GM21515 (cell line): ENCODE measurements at regions not wholly inside any gene's neighbourhood (a gene's known extent, or its start where the extent isn't known, plus 50 kb on each side); places are given as distances from the start of the nearest gene placed in this dataset.
"Not testable (repeated sequence)": the region's sequence is repeated elsewhere in the genome, so short reads cannot be mapped to it uniquely, and the experiment has no call there.

Source experiments
- ATAC-seq: cut with Tn5 transposase; IDR thresholded peaks from one replicate; pipeline ENCODE4 v1.9.1; 2021; ENCODE audit not compliant: unreplicated experiment

DNA sequence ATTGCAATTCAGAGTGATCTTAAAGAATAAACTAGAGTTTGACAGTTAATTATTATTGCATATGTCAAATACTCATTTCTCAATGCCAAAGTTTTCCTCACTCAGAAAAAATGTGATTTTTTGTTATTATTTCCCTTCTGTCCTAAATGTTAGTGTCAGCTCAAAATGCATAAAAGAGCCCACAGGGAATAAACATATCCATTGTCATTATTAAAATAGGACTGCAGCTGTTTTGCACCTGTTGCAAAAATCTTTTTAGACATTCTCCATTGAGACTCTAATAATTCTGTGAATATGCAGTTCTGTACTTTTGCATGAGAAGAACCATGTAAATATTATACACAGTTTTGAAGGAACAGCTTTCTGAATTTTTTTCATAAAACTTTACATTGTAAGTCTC lies 540.0 kb upstream of the SLC39A10 start:
- ATAC-seq = no peak

DNA sequence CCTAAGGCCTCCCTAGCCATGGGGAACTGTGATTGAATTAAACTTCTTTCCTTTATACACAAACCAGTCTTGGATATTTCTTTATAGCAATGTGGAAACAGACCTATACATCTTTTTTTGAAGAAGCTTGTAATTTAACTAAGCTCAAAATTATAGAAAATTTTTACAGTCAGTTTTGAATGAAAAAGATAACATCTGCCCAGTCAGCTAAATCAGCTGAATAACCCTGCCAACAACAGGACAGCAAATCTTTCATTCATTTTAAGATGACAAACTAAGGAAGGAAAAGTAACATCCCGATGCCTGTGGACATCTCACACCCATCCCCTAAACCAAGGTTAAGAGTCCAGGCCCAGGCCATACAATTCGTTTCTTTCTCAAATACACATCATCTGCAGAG lies 541.3 kb upstream of the SLC39A10 start:
- no peak for ATAC-seq

DNA sequence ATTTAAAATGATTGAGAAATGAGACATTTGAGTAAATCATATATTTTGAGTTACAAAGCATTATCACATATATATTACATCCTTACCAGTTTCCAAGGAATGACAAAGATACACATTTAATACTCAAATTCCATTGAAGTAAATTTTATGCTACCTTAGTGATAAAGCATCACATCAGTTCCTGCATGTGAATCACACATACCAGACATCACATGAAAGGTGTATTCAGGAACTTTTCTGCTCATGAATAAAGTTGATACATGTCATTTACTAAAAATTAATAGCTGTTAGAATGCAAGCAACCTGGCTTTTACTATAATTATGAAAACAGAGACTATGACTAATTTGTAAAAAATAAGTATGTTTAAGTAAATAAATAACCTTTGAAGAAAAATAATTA lies 548.8 kb upstream of the SLC39A10 start:
- no peak for ATAC-seq

DNA sequence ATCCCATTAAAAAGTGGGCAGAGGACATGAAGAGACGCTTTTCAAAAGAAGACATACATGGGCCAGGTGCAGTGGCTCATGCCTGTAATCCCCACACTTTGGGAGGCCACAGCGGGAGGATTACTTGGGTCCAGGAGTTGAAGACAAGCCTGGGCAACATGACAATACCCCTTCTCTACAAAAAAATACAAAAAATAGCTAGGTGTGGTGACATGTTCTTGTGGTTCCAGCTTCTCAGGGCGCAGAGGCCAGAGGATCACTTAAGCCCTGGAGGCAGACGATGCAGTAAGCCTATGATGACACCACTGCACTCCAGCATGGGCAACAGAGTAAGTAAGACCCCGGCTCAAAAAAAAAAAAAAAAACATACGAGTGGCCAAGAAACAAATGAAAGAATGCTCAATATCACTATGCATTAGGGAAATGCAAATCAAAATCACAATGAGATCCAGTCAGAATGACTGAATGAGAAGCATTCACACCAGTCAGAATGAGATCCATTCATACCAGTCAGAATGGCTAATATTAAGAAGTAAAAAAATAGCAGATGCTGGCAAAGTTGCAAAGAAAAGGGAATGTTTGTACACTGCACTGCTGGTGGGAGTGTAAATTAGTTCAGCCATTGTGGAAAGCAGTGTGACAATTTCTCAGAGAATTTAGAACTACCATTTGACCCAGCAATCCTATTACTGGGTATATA lies 550.2 kb upstream of the SLC39A10 start:
- no peak for ATAC-seq

DNA sequence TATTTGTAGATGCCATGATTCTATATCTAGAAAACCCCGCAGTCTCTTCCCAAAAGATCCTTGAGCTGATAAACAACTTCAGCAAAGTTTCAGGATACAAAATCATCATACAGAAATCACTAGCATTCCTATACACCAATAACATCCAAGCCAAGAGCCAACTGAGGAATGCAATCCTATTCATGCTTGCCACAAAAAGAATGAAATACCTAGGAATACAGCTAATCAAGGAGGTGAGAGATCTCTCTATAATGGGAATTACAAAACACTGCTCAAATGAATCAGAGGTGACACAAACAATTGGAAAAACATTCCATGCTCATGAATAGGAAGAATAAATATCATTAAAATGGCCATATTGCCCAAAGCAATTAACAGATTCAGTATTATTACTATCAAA lies 551.4 kb upstream of the SLC39A10 start:
- no peak for ATAC-seq

DNA sequence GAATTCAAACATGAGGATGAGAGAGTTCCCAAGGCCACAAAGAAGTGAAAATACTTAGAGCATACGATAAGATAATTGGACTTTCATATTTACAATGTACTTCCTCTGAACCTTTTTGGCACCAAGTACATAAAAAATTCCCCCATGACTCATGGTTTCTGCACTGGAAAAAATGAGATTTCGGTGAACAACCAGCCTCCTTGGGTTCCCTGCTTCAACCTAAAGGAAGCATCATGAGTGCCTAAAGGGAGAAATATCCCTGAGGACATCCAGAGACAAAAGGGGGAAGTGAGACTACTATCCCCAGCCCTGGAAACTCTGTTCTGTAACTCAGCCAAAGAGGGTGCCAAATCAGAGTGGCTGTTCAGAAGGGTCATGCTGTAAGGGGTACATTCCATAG lies 562.7 kb upstream of the SLC39A10 start:
- no peak for ATAC-seq

DNA sequence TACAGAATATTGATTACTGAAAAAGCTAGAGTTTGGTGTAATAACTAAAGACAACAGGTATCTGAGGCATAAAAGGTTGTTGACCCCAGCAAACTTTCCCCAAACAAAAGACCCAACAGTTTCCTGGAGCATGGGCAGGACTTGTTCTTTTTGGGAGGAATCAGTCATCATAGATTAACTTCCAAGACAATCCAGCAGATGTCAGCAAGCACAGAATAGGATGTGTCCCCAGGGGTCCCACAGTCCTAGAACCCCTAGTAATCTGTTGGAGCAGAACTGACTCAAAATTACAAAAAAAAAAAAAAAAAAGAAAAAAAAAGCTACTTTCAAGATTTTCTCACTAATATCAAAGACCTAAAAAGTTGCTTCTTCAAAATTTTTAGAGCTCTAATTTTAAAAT lies 564.7 kb upstream of the SLC39A10 start:
- ATAC-seq = no peak

DNA sequence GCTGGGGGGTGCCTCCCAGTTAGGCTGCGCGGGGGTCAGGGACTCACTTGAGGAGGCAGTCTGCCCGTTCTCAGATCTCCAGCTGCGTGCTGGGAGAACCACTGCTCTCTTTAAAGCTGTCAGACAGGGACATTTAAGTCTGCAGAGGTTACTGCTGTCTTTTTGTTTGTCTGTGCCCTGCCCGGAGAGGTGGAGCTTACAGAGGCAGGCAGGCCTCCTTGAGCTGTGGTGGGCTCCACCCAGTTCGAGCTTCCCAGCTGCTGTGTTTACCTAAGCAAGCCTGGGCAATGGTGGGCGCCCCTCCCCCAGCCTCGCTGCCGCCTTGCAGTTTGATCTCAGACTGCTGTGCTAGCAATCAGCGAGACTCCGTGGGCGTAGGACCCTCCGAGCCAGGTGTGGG lies 584.2 kb upstream of the SLC39A10 start:
- ATAC-seq = not testable (repeated sequence)

DNA sequence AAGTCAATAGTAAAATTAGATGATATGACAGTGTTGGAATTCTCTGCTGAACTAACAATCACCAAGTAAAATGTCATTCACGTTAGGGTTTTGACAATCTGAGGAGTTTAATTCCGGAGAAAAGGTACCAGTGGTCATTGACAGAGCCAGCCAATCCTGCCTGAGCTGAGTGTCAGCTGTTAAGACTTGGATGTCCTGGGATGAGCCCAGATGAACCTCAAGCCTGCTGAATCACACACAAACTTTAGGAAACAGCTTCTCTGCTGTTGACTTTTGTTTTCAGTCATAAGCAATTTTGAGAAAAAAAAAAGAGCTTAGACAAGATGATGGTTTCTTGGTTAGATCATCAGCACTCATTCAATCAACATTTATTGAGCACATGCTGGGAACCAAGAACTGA lies 600.0 kb upstream of the SLC39A10 start:
- no peak for ATAC-seq

DNA sequence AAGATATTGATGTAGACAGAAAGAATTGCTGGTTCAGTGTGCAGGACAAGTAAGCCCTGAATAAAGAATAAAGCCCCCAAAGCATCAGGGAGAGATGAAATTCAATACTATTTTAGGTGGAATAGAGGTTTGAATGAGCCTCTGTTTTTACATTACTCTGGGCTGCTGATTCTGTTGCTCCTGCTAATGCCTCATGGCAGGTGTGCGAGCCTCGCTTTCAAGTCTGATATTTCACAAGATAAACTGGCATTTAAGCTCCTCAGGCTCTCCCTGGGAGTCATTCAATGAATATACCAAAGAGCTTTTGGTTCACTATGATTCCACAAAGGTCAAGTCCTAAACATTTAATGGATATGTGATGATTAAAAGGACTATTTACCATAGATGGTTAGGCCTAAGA lies 601.0 kb upstream of the SLC39A10 start:
- no peak for ATAC-seq

DNA sequence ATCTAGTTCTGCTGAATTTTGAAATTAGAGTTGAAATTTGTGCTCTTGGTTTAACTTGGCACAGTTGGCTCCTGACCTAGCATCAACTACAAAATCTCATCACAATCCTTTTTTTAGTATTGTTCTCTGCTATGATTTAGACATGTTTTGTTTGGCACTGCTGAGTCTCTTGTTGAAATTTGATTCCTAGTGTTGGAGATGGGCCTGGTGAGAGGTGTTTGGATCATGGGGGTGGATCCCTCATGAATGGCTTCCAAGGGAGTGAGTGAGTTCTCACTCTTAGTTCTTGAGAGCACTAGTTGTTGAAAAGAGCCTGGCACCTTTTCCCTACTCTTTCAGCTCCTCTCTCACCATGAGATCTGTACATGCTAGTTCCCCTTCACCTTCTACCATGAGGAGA lies 605.6 kb upstream of the SLC39A10 start:
- no peak for ATAC-seq

DNA sequence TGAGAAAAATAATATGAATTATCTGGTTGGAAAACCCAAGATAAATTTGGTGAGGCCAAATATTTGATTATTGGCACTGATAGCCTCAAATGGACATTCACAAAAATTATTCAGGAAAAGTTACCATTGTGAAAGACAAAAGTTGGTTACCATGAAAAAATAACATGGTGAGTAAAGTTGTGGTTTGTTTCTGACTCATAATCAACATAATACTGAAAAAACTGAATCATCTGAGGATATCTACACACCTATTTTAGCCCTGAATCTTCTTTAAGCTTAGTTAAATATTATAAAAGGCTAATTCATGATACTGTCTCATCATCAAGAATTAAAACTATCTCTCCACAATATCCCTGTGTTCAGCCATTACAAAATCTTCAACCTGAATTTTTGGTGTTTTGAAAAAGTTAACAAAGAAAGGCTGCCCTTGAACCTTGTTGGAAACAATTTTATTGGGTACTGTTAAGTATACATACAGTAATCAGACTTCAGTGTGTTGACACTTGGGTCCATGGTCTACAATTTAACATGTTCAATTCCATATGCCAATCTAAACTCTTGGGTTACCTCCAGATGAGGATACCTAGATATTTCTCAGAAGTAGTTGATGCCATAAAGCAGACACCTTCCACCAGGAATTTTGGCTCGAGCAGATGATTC lies 607.5 kb upstream of the SLC39A10 start:
- ATAC-seq = peak; percentile 79

DNA sequence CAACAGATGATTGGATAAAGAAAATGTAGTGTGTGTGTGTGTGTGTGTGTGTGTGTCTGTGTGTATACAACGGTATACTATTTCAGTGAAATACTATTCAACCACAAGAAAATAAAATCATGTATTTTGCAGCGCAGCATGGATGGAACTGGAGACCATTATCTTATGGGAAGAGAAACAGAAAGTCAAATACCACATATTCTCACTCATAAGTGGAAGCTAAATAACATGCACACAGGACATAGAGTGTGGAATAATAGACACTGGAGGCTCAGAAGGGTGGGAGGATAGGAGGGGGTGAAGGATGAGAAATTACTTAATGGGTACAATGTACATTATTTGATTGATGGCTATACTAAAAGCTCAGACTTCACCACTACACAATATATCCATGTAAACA lies 609.1 kb upstream of the SLC39A10 start:
- ATAC-seq = no peak

DNA sequence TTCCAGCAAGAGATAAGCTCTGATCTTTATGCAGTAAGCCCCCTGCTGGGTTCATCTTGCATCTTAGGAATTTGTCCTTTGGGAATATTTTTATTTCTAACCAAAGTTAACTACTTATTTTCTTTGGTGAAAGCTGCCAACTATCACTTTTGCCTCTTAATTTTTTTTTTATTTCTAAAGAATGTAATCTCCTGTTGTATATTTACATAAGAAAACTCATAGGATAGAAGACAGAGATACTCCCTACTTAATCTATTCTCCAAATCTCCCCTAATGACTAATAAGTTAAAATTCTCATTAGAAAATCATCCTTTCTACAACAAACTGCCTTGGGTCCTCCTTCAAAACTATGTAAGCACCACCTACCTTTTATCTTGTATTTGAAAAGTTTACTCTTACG lies 612.2 kb upstream of the SLC39A10 start:
- ATAC-seq = no peak

DNA sequence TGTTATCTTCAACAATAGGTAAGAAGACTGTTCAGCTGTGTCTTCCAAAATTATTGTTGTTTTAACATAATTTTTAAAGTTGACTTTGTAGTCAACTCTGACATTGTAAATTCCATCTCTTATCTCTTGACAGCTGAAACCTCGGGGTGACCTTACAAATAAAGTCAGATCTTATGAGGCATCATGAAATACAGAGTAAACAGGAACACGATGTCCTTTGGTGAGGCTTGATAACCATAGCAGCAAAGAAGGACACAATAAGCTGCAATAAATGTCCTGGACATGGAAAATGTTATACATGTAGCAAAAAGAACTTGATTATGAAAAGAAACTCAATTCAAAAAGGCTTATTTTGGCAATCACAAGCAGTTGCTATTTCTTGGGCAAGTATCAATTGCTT lies 618.9 kb upstream of the SLC39A10 start:
- no peak for ATAC-seq

DNA sequence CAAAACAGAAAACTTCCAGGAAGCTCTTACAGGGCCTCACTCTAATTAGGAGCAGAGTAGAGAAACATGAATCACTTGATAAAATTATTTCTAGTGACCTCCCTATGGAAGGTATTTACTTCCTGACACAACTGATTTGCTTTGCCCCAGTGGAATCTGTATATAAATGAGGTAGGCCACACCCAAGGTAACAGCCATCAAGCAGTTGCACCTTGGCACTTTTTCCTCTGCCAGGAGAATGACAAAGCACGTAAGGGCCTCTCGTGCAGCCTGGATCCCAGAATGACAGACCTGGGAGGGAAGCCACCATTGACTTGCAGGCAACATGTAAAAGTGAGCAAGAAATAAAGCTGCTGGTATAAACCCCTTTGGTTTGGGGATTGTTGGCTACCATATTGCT lies 620.0 kb upstream of the SLC39A10 start:
- ATAC-seq = no peak

DNA sequence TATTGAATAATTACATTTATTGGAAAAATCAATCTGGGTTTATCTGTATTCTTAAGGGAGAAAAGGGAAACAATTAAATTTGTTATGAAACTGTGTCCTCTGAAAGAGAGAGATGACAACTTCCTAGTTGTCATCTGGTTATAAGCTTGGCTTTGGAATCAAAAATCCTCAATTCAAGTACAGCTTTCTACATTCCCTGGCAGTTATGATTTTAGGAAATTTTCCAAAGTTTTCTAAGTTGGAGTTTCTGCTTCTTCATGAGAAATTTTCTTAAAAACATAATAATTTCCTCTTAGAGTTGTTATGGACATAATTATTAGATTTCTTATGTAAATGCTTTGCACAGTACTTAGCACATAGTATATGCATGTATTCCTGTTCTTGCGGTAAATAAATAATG lies 625.6 kb upstream of the SLC39A10 start:
- no peak for ATAC-seq

DNA sequence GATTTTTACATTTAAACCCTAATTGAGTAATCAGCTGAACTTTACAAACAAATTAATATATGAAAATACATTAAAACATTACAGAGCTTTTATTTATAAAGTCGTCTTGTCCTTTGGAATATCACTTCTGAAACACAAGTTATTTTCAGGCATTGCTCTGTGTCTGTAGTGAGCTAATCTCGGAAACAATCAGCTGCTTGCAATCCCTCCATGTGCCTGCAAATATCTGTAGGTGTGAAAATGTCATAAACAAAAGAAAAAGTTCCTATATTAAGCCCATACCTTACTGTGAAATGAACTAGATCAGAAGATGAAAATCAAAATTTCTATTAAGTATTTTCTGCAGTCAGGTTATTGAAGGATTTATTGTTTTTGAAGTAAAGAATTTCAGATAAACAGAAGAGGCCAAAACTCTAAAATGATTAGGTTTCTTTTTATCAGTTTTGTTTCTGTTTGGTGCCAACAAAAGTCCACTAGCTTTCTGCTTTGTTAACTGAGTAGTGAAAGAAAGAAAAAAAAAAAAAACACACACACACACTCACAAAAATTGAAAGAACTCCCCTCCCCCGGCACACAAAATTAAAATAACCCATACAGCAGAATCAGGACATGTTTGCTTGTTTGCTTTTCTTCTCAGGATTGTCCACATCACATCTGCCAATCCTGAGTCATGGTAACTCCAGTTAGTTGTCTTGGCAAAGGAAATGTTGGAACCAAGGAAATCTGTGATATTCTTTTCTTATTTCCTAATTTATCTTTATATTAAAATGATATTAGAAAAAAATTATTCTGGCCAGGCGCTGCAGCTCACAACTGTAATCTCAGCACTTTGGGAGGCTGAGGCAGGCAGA lies 627.0 kb upstream of the SLC39A10 start:
- ATAC-seq = no peak

DNA sequence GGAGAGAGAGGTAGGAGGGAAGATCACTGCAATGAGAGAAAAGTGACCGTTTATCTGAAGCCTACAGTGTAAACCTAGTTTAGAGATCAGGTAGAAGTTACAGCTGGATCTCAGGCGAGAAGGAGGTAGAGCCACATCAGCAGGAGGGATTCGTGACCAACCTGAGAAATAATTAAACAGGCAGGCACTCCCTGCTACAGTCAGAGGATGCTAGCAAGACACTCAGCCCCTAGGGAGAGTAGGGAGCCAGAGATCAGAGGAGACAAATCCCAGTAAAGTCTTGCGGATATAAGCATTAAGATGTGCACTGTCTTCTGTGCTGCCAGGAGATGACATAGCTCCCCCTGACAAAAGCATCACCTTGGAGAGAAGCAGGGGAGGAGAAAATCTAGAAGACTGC lies 629.1 kb upstream of the SLC39A10 start:
- no peak for ATAC-seq

DNA sequence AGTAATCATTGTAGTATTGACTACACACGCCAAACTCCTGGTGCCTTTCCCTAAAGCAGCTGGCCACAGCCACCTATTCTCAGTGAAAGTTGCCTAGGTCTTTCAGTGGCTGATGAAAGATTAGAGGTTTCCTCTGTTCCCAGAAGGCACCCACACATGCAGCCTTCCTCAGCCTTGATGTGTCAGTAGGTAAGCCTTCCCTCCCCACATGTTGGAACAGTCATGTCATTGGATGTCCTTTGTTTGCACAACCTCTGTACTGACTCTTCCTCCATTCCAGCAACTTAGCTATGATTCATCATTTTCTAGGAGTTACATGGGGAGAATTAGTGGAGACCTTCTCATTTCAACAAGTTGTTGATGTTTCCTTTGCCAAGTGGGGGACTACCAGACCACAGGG lies 630.8 kb upstream of the SLC39A10 start:
- no peak for ATAC-seq

DNA sequence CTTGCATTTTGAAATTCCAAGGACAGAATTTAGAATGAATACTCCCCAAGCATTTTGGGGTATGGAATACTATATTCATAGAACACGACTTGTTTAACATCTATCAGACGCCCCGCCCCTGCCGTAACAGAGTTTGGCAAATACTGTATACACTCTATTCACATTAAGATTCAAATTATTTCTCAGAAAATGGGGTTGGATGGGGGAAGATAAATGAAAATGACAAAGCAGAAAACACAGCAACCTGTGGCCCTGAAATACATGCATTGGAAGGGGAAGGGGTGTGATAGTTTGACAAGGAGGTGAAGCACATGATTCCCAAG lies 634.6 kb upstream of the SLC39A10 start:
- ATAC-seq = no peak
